HepG2 (cell line): ENCODE measurements at regions not wholly inside any gene's neighbourhood (a gene's known extent, or its start where the extent isn't known, plus 50 kb on each side); places are given as distances from the start of the nearest gene placed in this dataset.

Experiments used
- ATAC-seq: fragments of 200-7000 bp; cut with Tn5 transposase; 3 replicates; pipeline ENCODE4 v1.9.1; 2020; ENCODE audit warnings: mild to moderate bottlenecking, moderate library complexity
- BruUV-seq: library from RNA; stranded (reverse); fragments of 400-500 nt; replicated peaks from 2 replicates; lab custom pipeline; 2021; lab: Mats Ljungman, UMichigan
- CTCF ChIA-PET: fragments of 300-600 bp; formaldehyde crosslinking; extraction: SDS; loops from one replicate; lab custom pipeline; 2021; ENCODE audit warnings: low total read pairs, inconsistent platforms, low intra/inter-chr PET ratio; lab: Yijun Ruan, JAX
- POLR2A ChIA-PET: fragments of 350-600 bp; sonication (Branson Sonifier 250); formaldehyde crosslinking; loops from one replicate; lab custom pipeline; 2020; ENCODE audit warnings: antibody characterized with exemption, inconsistent platforms; lab: Yijun Ruan, JAX
- DNase-seq: peaks from one replicate; pipeline ENCODE4 v3.0.0-alpha.2; 2015; ENCODE audit warnings: low spot score
- FAIRE-seq: peaks from 3 replicates; lab custom pipeline; 2011; peaks lifted over from hg19 to GRCh38; lab: Jason Lieb, UNC
- H2AFZ ChIP-seq: one replicate; pipeline ENCODE4 v1.6.1; 2011; ENCODE audit warnings: low read length, inconsistent platforms
- H3K27ac ChIP-seq: fragments of 300-600 bp; 3 replicates; pipeline ENCODE4 v1.8.0; 2011; ENCODE audit warnings: mixed run types, mild to moderate bottlenecking, mixed read lengths, low read length, inconsistent platforms; ENCODE audit not compliant: insufficient read depth; ENCODE audit errors: extremely low read length
- H3K27me3 ChIP-seq, 2 experiments: fragments of 200-600 bp in 1 of 2; 2 replicates in 1 of 2; 3 replicates in 1 of 2; pipeline versions ENCODE4 v1.6.0 to v1.8.0; 2011; ENCODE audit warnings: low read length in 2 of 2, mild to moderate bottlenecking in 2 of 2, moderate library complexity in 2 of 2, inconsistent platforms in 1 of 2; ENCODE audit not compliant: insufficient read depth in 2 of 2, control insufficient read depth in 1 of 2
- H3K36me3 ChIP-seq, 2 experiments: fragments of 200-600 bp in 1 of 2; replicated peaks in 1 of 2; 2 replicates in 1 of 2; 3 replicates in 1 of 2; pipeline versions ENCODE4 v1.5.1 to v1.8.0; 2011; ENCODE audit warnings: low read length in 2 of 2, inconsistent platforms in 1 of 2; ENCODE audit not compliant: insufficient read depth in 2 of 2, control insufficient read depth in 1 of 2
- H3K4me1 ChIP-seq: 2 replicates; pipeline ENCODE4 v1.5.1; 2012; ENCODE audit warnings: low read length, inconsistent platforms; ENCODE audit not compliant: insufficient read depth
- H3K4me2 ChIP-seq: 2 replicates; pipeline ENCODE4 v1.6.0; 2011; ENCODE audit warnings: low read depth, low read length, inconsistent platforms
- H3K4me3 ChIP-seq, 3 experiments: fragments of 200-600 bp in 1 of 3; sonication (generic), shearing (Covaris generic) in 1 of 3; replicated peaks in 1 of 3; 2 replicates each; pipeline ENCODE4 v1.5.1; 2011 to 2016; ENCODE audit warnings: low read length in 3 of 3, inconsistent platforms in 2 of 3, low read depth in 2 of 3, mild to moderate bottlenecking in 2 of 3, control low read depth in 1 of 3, mixed read lengths in 1 of 3; ENCODE audit not compliant: insufficient read depth in 1 of 3
- H3K79me2 ChIP-seq: one replicate; pipeline ENCODE4 v1.6.1; 2011; ENCODE audit warnings: low read length, inconsistent platforms; ENCODE audit not compliant: insufficient read depth
- H3K9ac ChIP-seq: 2 replicates; pipeline ENCODE4 v1.6.0; 2011; ENCODE audit warnings: mild to moderate bottlenecking, low read depth, low read length, inconsistent platforms; ENCODE audit not compliant: insufficient read depth
- H3K9me3 ChIP-seq: 2 replicates; pipeline ENCODE4 v1.5.1; 2012; ENCODE audit warnings: mild to moderate bottlenecking, low read length
- H4K20me1 ChIP-seq: 2 replicates; pipeline ENCODE4 v1.6.0; 2011; ENCODE audit warnings: inconsistent platforms, mild to moderate bottlenecking, low read length, moderate library complexity; ENCODE audit not compliant: insufficient read depth
- BHLHE40 ChIP-seq: IDR thresholded peaks from 2 replicates; pipeline ENCODE4 v1.6.1; 2011; ENCODE audit warnings: low read length, improper control_type of control experiment
- CCDC6 ChIP-seq: sonication (generic); formaldehyde crosslinking; IDR thresholded peaks from 2 replicates; pipeline ENCODE4 v1.8.1; 2022; ENCODE audit warnings: mild to moderate bottlenecking, missing genetic modification reagents, moderate library complexity
- KDM1A ChIP-seq: IDR thresholded peaks from 2 replicates; pipeline ENCODE4 v1.6.1; 2016; ENCODE audit warnings: missing compliant biosample characterization
- KDM2A ChIP-seq: sonication (generic); formaldehyde crosslinking; IDR thresholded peaks from 2 replicates; pipeline ENCODE4 v1.4.0; 2020; ENCODE audit warnings: low read depth, missing genetic modification reagents, borderline replicate concordance
- KDM4B ChIP-seq: sonication (generic); formaldehyde crosslinking; IDR thresholded peaks from 2 replicates; pipeline ENCODE4 v1.4.0; 2020; ENCODE audit warnings: missing genetic modification reagents
- NCOA1 ChIP-seq: sonication (generic); formaldehyde crosslinking; IDR thresholded peaks from 2 replicates; pipeline ENCODE4 v1.9.0; 2021; ENCODE audit warnings: missing genetic modification reagents
- NONO ChIP-seq, 2 experiments: fragments of 450-650 bp in 1 of 2; sonication (generic) in 1 of 2; formaldehyde crosslinking in 1 of 2; IDR thresholded peaks in 1 of 2; conservative IDR thresholded peaks in 1 of 2; 2 replicates each; pipeline versions ENCODE4 v1.6.1 to v1.8.0; 2017 to 2022; ENCODE audit warnings: mild to moderate bottlenecking in 1 of 2, missing genetic modification reagents in 1 of 2, moderate library complexity in 1 of 2
- SKIL ChIP-seq: sonication (generic); formaldehyde crosslinking; IDR thresholded peaks from 2 replicates; pipeline ENCODE4 v1.8.0; 2022; ENCODE audit warnings: missing genetic modification reagents, mild to moderate bottlenecking, moderate library complexity, borderline replicate concordance
- SMAD3 ChIP-seq: sonication (generic); formaldehyde crosslinking; IDR thresholded peaks from 2 replicates; pipeline ENCODE4 v1.4.0; 2020; ENCODE audit warnings: missing genetic modification reagents
- TAF15 ChIP-seq: fragments of 200-400 bp; formaldehyde crosslinking; IDR thresholded peaks from one replicate; pipeline ENCODE4 v1.6.1; 2018; ENCODE audit warnings: mild to moderate bottlenecking, low read depth, low read length; ENCODE audit not compliant: poor library complexity, severe bottlenecking
- YEATS2 ChIP-seq: sonication (generic); formaldehyde crosslinking; IDR thresholded peaks from 2 replicates; pipeline ENCODE4 v1.4.0; 2020; ENCODE audit warnings: missing genetic modification reagents, borderline replicate concordance
- ZNF124 ChIP-seq: sonication (generic); formaldehyde crosslinking; IDR thresholded peaks from 2 replicates; pipeline ENCODE4 v1.4.0; 2020; ENCODE audit warnings: missing genetic modification reagents
- ZNF30 ChIP-seq: sonication (generic); formaldehyde crosslinking; IDR thresholded peaks from 2 replicates; pipeline ENCODE4 v1.5.0; 2020; ENCODE audit warnings: mild to moderate bottlenecking, missing genetic modification reagents
- ZNF441 ChIP-seq: sonication (generic); formaldehyde crosslinking; IDR thresholded peaks from 2 replicates; pipeline ENCODE4 v1.7.0; 2021; ENCODE audit warnings: missing genetic modification reagents, borderline replicate concordance
- ZNF552 ChIP-seq: sonication (generic); formaldehyde crosslinking; IDR thresholded peaks from 2 replicates; pipeline ENCODE4 v1.9.0; 2022; ENCODE audit warnings: missing genetic modification reagents, mild to moderate bottlenecking, borderline replicate concordance
- ZNF572 ChIP-seq: sonication (generic); formaldehyde crosslinking; IDR thresholded peaks from 2 replicates; pipeline ENCODE4 v1.5.1; 2020; ENCODE audit warnings: mild to moderate bottlenecking, missing genetic modification reagents
- ZNF768 ChIP-seq: sonication (generic); formaldehyde crosslinking; IDR thresholded peaks from 2 replicates; pipeline ENCODE4 v1.4.0; 2020; ENCODE audit warnings: missing genetic modification reagents
- WGBS: methylation state at CpG from one replicate; pipeline ENCODE4 v1.1.6; 2017; ENCODE audit warnings: low lambda C conversion rate; 5-methylcytosine and 5-hydroxymethylcytosine counted together
- in situ Hi-C: cut with HindIII; loops from 2 replicates; pipeline ENCODE4 v1.10.0; 2017; ENCODE audit warnings: low pct_unique_long_range_greater_than_20kb; ENCODE audit not compliant: extremely low pct_ligation_motif_present
- intact Hi-C: fragments of 100-400 bp; cut with micrococcal nuclease; formaldehyde crosslinking; loops from one replicate; pipeline ENCODE4 v1.10.0; 2022; ENCODE audit not compliant: unreplicated experiment
- TF ChIP-seq, protein P1 (sequence below): sonication (generic); formaldehyde crosslinking; IDR thresholded peaks from 2 replicates; pipeline ENCODE4 v1.5.1; 2020; ENCODE audit warnings: missing genetic modification reagents, mild to moderate bottlenecking, borderline replicate concordance
- TF ChIP-seq, protein P2 (sequence below): sonication (generic); formaldehyde crosslinking; IDR thresholded peaks from 2 replicates; pipeline ENCODE4 v1.4.0; 2020; ENCODE audit warnings: missing genetic modification reagents

DNA sequence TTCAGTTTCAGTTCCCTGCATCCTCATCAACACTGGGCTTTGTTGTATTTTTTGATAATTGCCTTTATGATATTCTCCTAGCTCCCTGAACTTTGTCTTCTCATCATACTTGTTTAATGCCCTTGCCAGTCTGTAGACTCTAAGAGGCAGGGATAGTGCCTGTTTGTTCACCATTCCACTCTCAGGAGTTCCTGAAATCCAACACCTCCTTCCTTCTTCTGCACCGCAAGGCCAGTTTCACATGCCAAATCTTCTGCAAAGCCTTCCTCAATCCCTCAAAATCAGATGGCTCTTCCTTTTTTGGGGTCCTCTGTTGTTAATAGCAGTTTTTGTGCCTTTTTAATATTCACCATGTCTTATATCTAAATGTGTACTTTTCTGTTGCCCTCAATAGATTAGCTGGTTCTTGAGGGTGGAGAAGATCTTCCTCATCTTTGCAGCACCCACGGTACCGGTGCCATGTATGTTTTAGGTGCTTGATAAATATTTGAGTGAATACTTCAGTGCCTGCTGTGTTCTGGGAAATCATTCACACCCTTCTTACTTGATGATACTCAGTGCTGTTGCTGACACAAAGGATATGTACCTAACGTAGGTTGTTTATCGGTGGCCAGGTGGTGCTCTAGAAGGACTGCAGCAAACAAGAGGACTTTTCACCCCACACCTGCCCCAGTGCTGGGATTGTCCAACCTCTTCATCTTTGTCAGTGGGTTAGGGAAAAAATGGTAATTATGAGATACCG is 85.3 kb upstream of the LIMCH1 start:
- Histone ChIP-seq H3K79me2 (no peaks in the 10 kb centered on the region), H3K4me1 (no peaks in the 10 kb centered on the region), H3K4me2 (no peak overlapping the region), H3K36me3 (no peaks in the 10 kb centered on the region), H2AFZ (no peak overlapping the region), H3K9me3 (no peaks in the 10 kb centered on the region), H3K27me3 (0 out of 5 replicates have a peak, but pooled peaks cover 0 to 4% of the 10 kb centered on the region in 2 experiments), H3K27ac (no peak overlapping the region), H3K9ac (no peak overlapping the region), H3K4me3 (no peak overlapping the region), H4K20me1 (no peaks in the 10 kb centered on the region)
- no peak for DNase-seq
- in situ Hi-C loops (no loop called here), intact Hi-C loops (no loop called here)
- ChIA-PET POLR2A (no interaction called here), CTCF (no interaction called here)
- ATAC-seq, result no peak
- BruUV-seq, result no TSS peak
- no peak for FAIRE-seq
- WGBS, result 4% methylated on average over 6 of the region's 6 CpGs
- TF ChIP-seq SMAD3 (CRISPR knock-in tag), result no peak
- TF ChIP-seq KDM2A, result no peak
- TF ChIP-seq KDM1A, result no peak
- TF ChIP-seq, protein P1, sequence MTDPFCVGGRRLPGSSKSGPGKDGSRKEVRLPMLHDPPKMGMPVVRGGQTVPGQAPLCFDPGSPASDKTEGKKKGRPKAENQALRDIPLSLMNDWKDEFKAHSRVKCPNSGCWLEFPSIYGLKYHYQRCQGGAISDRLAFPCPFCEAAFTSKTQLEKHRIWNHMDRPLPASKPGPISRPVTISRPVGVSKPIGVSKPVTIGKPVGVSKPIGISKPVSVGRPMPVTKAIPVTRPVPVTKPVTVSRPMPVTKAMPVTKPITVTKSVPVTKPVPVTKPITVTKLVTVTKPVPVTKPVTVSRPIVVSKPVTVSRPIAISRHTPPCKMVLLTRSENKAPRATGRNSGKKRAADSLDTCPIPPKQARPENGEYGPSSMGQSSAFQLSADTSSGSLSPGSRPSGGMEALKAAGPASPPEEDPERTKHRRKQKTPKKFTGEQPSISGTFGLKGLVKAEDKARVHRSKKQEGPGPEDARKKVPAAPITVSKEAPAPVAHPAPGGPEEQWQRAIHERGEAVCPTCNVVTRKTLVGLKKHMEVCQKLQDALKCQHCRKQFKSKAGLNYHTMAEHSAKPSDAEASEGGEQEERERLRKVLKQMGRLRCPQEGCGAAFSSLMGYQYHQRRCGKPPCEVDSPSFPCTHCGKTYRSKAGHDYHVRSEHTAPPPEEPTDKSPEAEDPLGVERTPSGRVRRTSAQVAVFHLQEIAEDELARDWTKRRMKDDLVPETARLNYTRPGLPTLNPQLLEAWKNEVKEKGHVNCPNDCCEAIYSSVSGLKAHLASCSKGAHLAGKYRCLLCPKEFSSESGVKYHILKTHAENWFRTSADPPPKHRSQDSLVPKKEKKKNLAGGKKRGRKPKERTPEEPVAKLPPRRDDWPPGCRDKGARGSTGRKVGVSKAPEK, result no peak
- TF ChIP-seq ZNF552, result no peak
- TF ChIP-seq ZNF572 (CRISPR knock-in tag), result no peak
- TF ChIP-seq, protein P2, sequence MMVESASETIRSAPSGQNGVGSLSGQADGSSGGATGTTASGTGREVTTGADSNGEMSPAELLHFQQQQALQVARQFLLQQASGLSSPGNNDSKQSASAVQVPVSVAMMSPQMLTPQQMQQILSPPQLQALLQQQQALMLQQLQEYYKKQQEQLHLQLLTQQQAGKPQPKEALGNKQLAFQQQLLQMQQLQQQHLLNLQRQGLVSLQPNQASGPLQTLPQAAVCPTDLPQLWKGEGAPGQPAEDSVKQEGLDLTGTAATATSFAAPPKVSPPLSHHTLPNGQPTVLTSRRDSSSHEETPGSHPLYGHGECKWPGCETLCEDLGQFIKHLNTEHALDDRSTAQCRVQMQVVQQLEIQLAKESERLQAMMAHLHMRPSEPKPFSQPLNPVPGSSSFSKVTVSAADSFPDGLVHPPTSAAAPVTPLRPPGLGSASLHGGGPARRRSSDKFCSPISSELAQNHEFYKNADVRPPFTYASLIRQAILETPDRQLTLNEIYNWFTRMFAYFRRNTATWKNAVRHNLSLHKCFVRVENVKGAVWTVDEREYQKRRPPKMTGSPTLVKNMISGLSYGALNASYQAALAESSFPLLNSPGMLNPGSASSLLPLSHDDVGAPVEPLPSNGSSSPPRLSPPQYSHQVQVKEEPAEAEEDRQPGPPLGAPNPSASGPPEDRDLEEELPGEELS (CRISPR knock-in tag), result no peak
- no peak for TF ChIP-seq ZNF441 (CRISPR knock-in tag)
- TF ChIP-seq YEATS2 (CRISPR knock-in tag), result no peak
- no peak for TF ChIP-seq TAF15
- TF ChIP-seq BHLHE40, result no peak
- TF ChIP-seq KDM4B (CRISPR knock-in tag), result no peak
- TF ChIP-seq ZNF124 (CRISPR knock-in tag), result no peak
- no peak for TF ChIP-seq SKIL (CRISPR knock-in tag)
- TF ChIP-seq ZNF768 (CRISPR knock-in tag), result no peak
- TF ChIP-seq NONO (IDR thresholded peaks at IDR 0.05), result no peak
- no peak for TF ChIP-seq NONO (CRISPR knock-in tag; conservative IDR thresholded peaks at IDR 0.05)
- no peak for TF ChIP-seq ZNF30
- no peak for TF ChIP-seq NCOA1
- TF ChIP-seq CCDC6 (CRISPR knock-in tag), result no peak
